Cardiac muscle cell (in vitro differentiated cells and primary cell): ENCODE measurements at regions not wholly inside any gene's neighbourhood (a gene's known extent, or its start where the extent isn't known, plus 50 kb on each side); places are given as distances from the start of the nearest gene placed in this dataset.

Experiments used
- DNase-seq, 2 donors: peaks; one replicate each; pipeline versions ENCODE4 v3.0.0 to v3.0.0-alpha.2; 2010 to 2017; ENCODE audit warnings: low read depth in 1 of 2, low spot score in 1 of 2
- H3K27ac ChIP-seq: fragments of 200-600 bp; sonication (generic); 2 replicates; pipeline ENCODE4 v1.5.1; 2016
- H3K27me3 ChIP-seq: fragments of 200-600 bp; sonication (generic); 2 replicates; pipeline ENCODE4 v1.6.0; 2016; ENCODE audit warnings: control low read depth
- H3K36me3 ChIP-seq: fragments of 200-600 bp; sonication (generic); 2 replicates; pipeline ENCODE4 v1.5.1; 2016; ENCODE audit warnings: control low read depth
- H3K4me1 ChIP-seq: fragments of 200-600 bp; sonication (generic); 2 replicates; pipeline ENCODE4 v1.8.1; 2017; ENCODE audit warnings: low read depth, mild to moderate bottlenecking, mixed run types
- H3K4me3 ChIP-seq: fragments of 200-600 bp; sonication (generic); 2 replicates; pipeline ENCODE4 v1.5.1; 2016; ENCODE audit warnings: mild to moderate bottlenecking
- H3K9me3 ChIP-seq: fragments of 200-600 bp; sonication (generic); 2 replicates; pipeline ENCODE4 v1.5.1; 2017; ENCODE audit warnings: low read depth, mild to moderate bottlenecking, control low read depth
- TF ChIP-seq, protein P1 (sequence below): IDR thresholded peaks from 2 replicates; pipeline ENCODE4 v1.5.1; 2012; ENCODE audit warnings: low read depth, mild to moderate bottlenecking, low read length

DNA sequence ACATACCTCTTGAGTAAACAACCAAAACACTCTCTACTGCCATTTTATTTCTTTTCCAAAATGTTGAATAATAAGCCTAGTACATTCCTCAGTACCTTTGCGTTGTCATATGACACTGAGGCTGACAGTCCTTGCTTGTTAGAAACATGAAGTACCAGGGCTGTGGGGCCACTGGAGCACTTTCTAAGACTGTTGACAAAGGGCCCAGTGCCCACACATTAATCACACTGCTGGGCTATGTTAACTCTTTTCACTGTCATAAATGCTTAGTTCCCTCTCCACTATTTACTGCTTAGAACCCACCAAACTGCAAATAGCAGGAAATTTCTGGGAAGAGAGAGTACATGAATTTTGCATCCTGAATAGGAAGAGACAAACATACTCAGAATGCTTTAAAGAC is 57.1 kb downstream of the FAM47B start:
- Histone ChIP-seq H3K4me3 (no peak overlapping the region), H3K27me3 (no peaks in the 10 kb centered on the region), H3K4me1 (peaks cover 3% of the 10 kb centered on the region), H3K9me3 (no peaks in the 10 kb centered on the region), H3K36me3 (no peaks in the 10 kb centered on the region), H3K27ac (no peak overlapping the region)
- TF ChIP-seq, protein P1, sequence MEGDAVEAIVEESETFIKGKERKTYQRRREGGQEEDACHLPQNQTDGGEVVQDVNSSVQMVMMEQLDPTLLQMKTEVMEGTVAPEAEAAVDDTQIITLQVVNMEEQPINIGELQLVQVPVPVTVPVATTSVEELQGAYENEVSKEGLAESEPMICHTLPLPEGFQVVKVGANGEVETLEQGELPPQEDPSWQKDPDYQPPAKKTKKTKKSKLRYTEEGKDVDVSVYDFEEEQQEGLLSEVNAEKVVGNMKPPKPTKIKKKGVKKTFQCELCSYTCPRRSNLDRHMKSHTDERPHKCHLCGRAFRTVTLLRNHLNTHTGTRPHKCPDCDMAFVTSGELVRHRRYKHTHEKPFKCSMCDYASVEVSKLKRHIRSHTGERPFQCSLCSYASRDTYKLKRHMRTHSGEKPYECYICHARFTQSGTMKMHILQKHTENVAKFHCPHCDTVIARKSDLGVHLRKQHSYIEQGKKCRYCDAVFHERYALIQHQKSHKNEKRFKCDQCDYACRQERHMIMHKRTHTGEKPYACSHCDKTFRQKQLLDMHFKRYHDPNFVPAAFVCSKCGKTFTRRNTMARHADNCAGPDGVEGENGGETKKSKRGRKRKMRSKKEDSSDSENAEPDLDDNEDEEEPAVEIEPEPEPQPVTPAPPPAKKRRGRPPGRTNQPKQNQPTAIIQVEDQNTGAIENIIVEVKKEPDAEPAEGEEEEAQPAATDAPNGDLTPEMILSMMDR: no peak
- peak in 1 of 2 donors; percentile 21 for DNase-seq

DNA sequence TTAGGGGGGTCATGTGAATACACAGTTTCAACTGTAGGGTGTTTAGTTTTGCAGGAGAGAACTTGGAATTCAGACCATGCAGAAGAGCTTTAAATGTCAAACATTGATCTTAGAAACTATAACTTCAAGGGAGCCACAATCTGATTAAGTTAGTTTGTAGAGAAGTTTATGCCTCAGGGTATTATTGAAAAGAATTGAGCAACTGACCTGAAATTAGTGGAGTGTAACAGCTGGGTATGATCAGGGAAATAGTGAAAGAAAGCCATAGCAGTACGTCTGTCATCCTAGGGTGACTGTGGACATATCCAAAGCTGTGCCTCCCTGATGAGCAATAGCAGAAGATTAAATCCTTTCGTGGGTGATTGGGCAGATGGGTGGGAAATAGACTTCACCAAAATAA is 63.8 kb downstream of the FAM47B start:
- Histone ChIP-seq H3K27ac (no peak overlapping the region), H3K9me3 (no peaks in the 10 kb centered on the region), H3K36me3 (no peaks in the 10 kb centered on the region), H3K4me3 (no peak overlapping the region), H3K4me1 (no peaks in the 10 kb centered on the region), H3K27me3 (no peaks in the 10 kb centered on the region)
- no peak for DNase-seq
- TF ChIP-seq, protein P1: no peak

DNA sequence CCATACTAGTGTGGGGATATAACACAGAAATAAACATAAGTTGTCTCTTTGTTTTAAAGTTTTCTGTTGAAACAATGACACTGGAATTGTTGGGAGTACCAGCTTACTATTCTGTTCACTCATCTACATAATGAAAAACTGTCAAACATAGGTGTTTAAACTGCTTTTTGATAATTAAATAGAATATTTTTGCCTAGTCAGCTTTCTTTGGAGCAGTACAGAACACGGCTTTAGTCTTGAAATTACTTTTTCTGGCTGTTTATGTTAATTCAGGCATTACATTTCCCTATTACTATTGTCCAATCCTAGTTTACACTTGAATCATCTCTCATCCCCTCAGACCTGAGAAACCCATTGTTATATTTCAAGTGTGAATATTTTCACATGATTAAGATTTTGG is 73.0 kb downstream of the FAM47B start:
- Histone ChIP-seq H3K4me3 (no peak overlapping the region), H3K4me1 (peaks cover 15% of the 10 kb centered on the region), H3K9me3 (no peaks in the 10 kb centered on the region), H3K27me3 (no peaks in the 10 kb centered on the region), H3K36me3 (no peaks in the 10 kb centered on the region), H3K27ac (peak overlapping the region; percentile 50)
- no peak for DNase-seq
- TF ChIP-seq, protein P1: no peak

DNA sequence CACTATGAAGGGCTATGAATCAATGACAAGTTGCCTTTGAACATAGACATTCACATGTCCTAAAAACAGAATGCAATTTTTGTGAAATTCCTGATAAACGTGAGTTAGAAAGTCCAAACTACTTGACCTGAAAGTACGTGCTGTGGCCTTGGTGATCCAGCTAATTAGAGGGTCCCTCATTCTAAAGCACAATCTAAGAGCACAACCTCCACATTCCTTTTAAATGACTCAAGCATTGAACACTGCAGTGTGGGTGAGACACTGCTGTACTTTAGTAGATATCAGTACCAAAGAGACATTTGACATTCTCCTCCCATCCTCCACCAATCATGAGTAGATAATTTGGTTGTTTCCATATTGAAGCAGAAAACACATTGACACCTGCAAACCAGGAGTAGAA is 73.5 kb downstream of the FAM47B start:
- TF ChIP-seq, protein P1: no peak

DNA sequence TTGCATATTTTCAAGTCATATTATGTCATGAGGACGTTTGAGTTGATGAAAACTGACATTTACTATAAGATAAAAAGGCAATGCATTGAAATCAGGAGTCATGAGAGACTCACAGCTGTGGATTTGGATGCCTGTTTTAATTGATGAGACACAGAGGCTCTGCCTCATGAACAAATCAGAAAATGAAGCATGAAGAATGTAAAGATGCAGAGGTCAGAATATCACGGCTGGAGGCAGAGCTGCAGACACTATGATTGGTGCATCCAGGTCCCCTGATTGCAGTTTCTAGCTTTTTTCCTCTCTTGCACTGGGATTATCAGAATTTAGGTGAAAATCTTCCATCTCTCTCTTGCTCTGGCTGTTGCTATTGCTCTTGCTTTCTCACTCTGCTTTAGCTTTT is 74.7 kb downstream of the FAM47B start:
- no peaks in the 10 kb centered on the region for H3K36me3 ChIP-seq
- TF ChIP-seq, protein P1: no peak
- no peak overlapping the region for H3K4me3 ChIP-seq
- H3K27me3 ChIP-seq: no peaks in the 10 kb centered on the region
- H3K27ac ChIP-seq: no peak overlapping the region
- peaks cover 15% of the 10 kb centered on the region for H3K4me1 ChIP-seq
- no peak for DNase-seq
- H3K9me3 ChIP-seq: no peaks in the 10 kb centered on the region

More for the DNA sequence above, 73.5 kb downstream of the FAM47B start:
- Histone ChIP-seq H3K4me1 (peaks cover 15% of the 10 kb centered on the region), H3K4me3 (no peak overlapping the region), H3K27ac (peak overlapping the region; percentile 50), H3K27me3 (no peaks in the 10 kb centered on the region), H3K36me3 (no peaks in the 10 kb centered on the region), H3K9me3 (no peaks in the 10 kb centered on the region)
- peak in 1 of 2 donors; percentile 17 for DNase-seq

DNA sequence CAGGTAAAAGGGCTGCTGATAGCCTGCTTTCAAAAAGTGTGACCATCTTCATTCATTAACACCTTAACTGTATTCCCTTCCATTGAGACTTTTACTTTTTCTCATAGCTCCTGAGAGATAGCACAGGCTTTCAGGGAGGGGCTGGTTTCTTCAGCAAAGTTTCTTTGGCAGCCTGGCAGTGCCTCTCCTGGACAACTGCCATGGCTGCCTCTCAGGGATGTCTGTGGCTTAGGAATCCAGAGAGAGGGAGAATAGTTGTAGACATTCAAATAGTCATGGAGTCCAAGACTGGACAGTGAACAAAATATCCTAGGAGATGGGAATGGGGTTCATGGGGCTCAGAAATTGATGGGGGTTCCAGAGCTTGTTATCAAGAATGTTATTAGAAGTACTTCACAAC is 81.1 kb downstream of the FAM47B start:
- Histone ChIP-seq H3K4me1 (no peaks in the 10 kb centered on the region), H3K27me3 (no peaks in the 10 kb centered on the region), H3K4me3 (no peak overlapping the region), H3K27ac (no peak overlapping the region), H3K9me3 (no peaks in the 10 kb centered on the region), H3K36me3 (no peaks in the 10 kb centered on the region)
- no peak for DNase-seq
- TF ChIP-seq, protein P1: no peak
